Astrocyte (in vitro differentiated cells and primary cell): ENCODE measurements at regions not wholly inside any gene's neighbourhood (a gene's known extent, or its start where the extent isn't known, plus 50 kb on each side); places are given as distances from the start of the nearest gene placed in this dataset.

Source experiments
- DNase-seq: peaks from one replicate; pipeline ENCODE4 v3.0.0-alpha.2; 2010; ENCODE audit warnings: low read depth
- FAIRE-seq: peaks from 2 replicates; lab custom pipeline; 2011; peaks lifted over from hg19 to GRCh38; lab: Jason Lieb, UNC
- H2AFZ ChIP-seq: 2 replicates; pipeline ENCODE4 v1.6.0; 2012; ENCODE audit warnings: low read depth, low read length, inconsistent platforms
- H3K27ac ChIP-seq: 2 replicates; pipeline ENCODE4 v1.5.1; 2011; ENCODE audit warnings: low read depth, low read length, inconsistent platforms
- H3K27me3 ChIP-seq: 2 replicates; pipeline ENCODE4 v1.6.0; 2011; ENCODE audit warnings: low read length, inconsistent platforms; ENCODE audit not compliant: insufficient read depth
- H3K36me3 ChIP-seq: 2 replicates; pipeline ENCODE4 v1.5.1; 2011; ENCODE audit warnings: low read length, inconsistent platforms; ENCODE audit not compliant: insufficient read depth
- H3K4me1 ChIP-seq: 2 replicates; pipeline ENCODE4 v1.5.1; 2011; ENCODE audit warnings: low read length, inconsistent platforms; ENCODE audit not compliant: insufficient read depth
- H3K4me2 ChIP-seq: 2 replicates; pipeline ENCODE4 v1.6.0; 2012; ENCODE audit warnings: low read length, inconsistent platforms
- H3K4me3 ChIP-seq: 2 replicates; pipeline ENCODE4 v1.5.1; 2011; ENCODE audit warnings: low read depth, mild to moderate bottlenecking, low read length, inconsistent platforms; ENCODE audit not compliant: insufficient read depth
- H3K79me2 ChIP-seq: 2 replicates; pipeline ENCODE4 v1.6.0; 2012; ENCODE audit warnings: mild to moderate bottlenecking, low read length, inconsistent platforms; ENCODE audit not compliant: insufficient read depth
- H3K9ac ChIP-seq: 2 replicates; pipeline ENCODE4 v1.6.0; 2012; ENCODE audit warnings: mild to moderate bottlenecking, low read length, inconsistent platforms
- H3K9me3 ChIP-seq: 2 replicates; pipeline ENCODE4 v1.5.1; 2012; ENCODE audit warnings: low read depth, mild to moderate bottlenecking, low read length, inconsistent platforms; ENCODE audit not compliant: insufficient read depth
- H4K20me1 ChIP-seq: 2 replicates; pipeline ENCODE4 v1.6.0; 2012; ENCODE audit warnings: low read length, inconsistent platforms; ENCODE audit not compliant: insufficient read depth
- H3K27ac Mint-ChIP-seq: one replicate; pipeline ENCODE4 v1.8.0; 2021; ENCODE audit warnings: mild to moderate bottlenecking, mixed read lengths; ENCODE audit not compliant: unreplicated experiment
- H3K27me3 Mint-ChIP-seq: one replicate; pipeline ENCODE4 v1.8.0; 2021; ENCODE audit warnings: low read depth, mixed read lengths; ENCODE audit not compliant: unreplicated experiment
- H3K36me3 Mint-ChIP-seq: one replicate; pipeline ENCODE4 v1.8.0; 2021; ENCODE audit warnings: low read depth, mixed read lengths; ENCODE audit not compliant: unreplicated experiment
- H3K4me1 Mint-ChIP-seq: one replicate; pipeline ENCODE4 v1.8.0; 2021; ENCODE audit warnings: low read depth, mixed read lengths; ENCODE audit not compliant: unreplicated experiment
- H3K4me3 Mint-ChIP-seq: one replicate; pipeline ENCODE4 v1.8.0; 2021; ENCODE audit warnings: mild to moderate bottlenecking, moderate library complexity, mixed read lengths; ENCODE audit not compliant: unreplicated experiment
- H3K9me3 Mint-ChIP-seq: one replicate; pipeline ENCODE4 v1.8.0; 2021; ENCODE audit warnings: mild to moderate bottlenecking, mixed read lengths; ENCODE audit not compliant: unreplicated experiment
- EZH2 ChIP-seq: IDR thresholded peaks from 2 replicates; pipeline ENCODE4 v1.6.1; 2012; ENCODE audit warnings: mild to moderate bottlenecking, low read length, inconsistent platforms; ENCODE audit not compliant: insufficient read depth
- TF ChIP-seq, protein P1 (sequence below): IDR thresholded peaks from 2 replicates; pipeline ENCODE4 v1.5.1; 2011; ENCODE audit warnings: low read depth, mild to moderate bottlenecking, inconsistent platforms, low read length, moderate library complexity; ENCODE audit not compliant: insufficient read depth

DNA sequence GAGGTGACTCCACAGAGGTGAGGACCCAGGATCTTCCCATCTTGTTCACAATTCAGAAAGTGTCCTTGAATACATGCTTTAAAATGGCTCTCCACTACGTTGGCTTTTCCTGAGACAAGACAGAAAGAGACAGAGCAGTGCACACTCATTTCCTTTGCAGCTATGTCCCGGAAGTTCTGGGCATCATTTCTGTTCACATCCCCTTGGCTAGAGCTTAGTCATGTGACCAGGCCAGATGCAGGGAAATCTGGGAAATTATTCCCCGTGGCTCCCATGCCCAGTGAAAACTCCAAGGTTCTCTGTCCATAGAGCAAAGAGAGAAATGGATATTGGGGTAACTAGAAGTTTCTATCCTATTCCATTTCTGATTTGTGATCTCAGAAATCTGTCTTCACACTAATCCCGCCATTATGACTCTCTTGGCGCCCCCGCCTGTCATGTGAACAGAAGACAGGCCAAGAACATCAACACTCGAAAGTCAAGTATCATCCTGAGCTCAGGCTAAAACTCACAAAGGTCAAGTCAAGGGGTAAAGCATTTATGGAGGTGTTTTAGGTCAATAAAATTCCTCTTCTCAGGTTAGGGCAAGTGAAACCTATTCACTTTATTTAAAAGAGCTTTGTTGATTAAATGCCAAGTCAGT lies 251.4 kb upstream of the HABP2 start:
- TF ChIP-seq EZH2 = no peak
- TF ChIP-seq, protein P1, sequence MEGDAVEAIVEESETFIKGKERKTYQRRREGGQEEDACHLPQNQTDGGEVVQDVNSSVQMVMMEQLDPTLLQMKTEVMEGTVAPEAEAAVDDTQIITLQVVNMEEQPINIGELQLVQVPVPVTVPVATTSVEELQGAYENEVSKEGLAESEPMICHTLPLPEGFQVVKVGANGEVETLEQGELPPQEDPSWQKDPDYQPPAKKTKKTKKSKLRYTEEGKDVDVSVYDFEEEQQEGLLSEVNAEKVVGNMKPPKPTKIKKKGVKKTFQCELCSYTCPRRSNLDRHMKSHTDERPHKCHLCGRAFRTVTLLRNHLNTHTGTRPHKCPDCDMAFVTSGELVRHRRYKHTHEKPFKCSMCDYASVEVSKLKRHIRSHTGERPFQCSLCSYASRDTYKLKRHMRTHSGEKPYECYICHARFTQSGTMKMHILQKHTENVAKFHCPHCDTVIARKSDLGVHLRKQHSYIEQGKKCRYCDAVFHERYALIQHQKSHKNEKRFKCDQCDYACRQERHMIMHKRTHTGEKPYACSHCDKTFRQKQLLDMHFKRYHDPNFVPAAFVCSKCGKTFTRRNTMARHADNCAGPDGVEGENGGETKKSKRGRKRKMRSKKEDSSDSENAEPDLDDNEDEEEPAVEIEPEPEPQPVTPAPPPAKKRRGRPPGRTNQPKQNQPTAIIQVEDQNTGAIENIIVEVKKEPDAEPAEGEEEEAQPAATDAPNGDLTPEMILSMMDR = no peak
- Mint-ChIP-seq H3K27me3 (no peaks in the 10 kb centered on the region), H3K4me3 (no peak overlapping the region), H3K4me1 (peaks cover 29% of the 10 kb centered on the region), H3K27ac (no peak overlapping the region), H3K9me3 (no peaks in the 10 kb centered on the region), H3K36me3 (no peaks in the 10 kb centered on the region)
- DNase-seq = no peak
- H3K9ac ChIP-seq = no peak overlapping the region
- no peaks in the 10 kb centered on the region for H3K27me3 ChIP-seq
- H2AFZ ChIP-seq = no peak overlapping the region
- no peak overlapping the region for H3K27ac ChIP-seq
- no peaks in the 10 kb centered on the region for H3K36me3 ChIP-seq
- H3K4me3 ChIP-seq = no peak overlapping the region
- H3K9me3 ChIP-seq = no peaks in the 10 kb centered on the region
- H3K79me2 ChIP-seq = no peaks in the 10 kb centered on the region
- H3K4me2 ChIP-seq = no peak overlapping the region
- H3K4me1 ChIP-seq = peaks cover 13% of the 10 kb centered on the region
- H4K20me1 ChIP-seq = no peaks in the 10 kb centered on the region
- no peak for FAIRE-seq

DNA sequence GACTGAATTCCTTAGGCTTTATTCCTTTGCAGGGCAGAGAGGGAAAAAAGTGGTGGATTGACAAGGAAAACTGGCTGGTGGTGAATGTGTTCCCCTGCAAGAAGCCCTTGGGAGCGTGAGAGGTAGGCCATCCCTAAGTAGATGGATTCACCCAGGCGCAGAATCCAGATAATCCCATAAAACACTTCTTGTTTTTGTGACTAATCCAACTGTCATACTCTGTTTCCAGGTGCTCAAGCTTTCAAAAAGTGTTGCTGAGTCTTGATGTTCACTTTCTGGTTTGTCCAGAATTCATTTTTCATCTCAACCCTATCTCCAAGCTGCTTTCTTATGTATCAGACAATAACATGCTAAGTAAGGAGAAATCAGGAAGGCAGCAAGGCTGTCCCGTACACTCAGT lies 250.8 kb upstream of the HABP2 start:
- H3K4me2 ChIP-seq = no peak overlapping the region
- no peaks in the 10 kb centered on the region for H3K9me3 Mint-ChIP-seq

More for the DNA sequence above, 250.8 kb upstream of the HABP2 start:
- no peaks in the 10 kb centered on the region for H3K36me3 ChIP-seq
- H3K9me3 ChIP-seq = no peaks in the 10 kb centered on the region
- H3K79me2 ChIP-seq = no peaks in the 10 kb centered on the region
- Mint-ChIP-seq H3K27me3 (no peaks in the 10 kb centered on the region), H3K4me1 (peaks cover 26% of the 10 kb centered on the region), H3K36me3 (no peaks in the 10 kb centered on the region), H3K27ac (no peak overlapping the region), H3K4me3 (no peak overlapping the region)
- H3K27ac ChIP-seq = no peak overlapping the region
- no peaks in the 10 kb centered on the region for H4K20me1 ChIP-seq
- no peak overlapping the region for H2AFZ ChIP-seq
- no peak for TF ChIP-seq EZH2
- TF ChIP-seq, protein P1 = no peak
- no peak for DNase-seq
- H3K27me3 ChIP-seq = no peaks in the 10 kb centered on the region
- H3K4me3 ChIP-seq = no peak overlapping the region
- FAIRE-seq = no peak
- H3K4me1 ChIP-seq = peaks cover 13% of the 10 kb centered on the region
- H3K9ac ChIP-seq = no peak overlapping the region
